Left cardiac atrium (tissue), 4 donors: ENCODE measurements at regions not wholly inside any gene's neighbourhood (a gene's known extent, or its start where the extent isn't known, plus 50 kb on each side); places are given as distances from the start of the nearest gene placed in this dataset.

Experiments
- ATAC-seq, 2 donors: fragments of 200-7000 bp; cut with Tn5 transposase; one replicate each; pipeline ENCODE4 v1.9.1; 2020; ENCODE audit warnings: mild to moderate bottlenecking in 2 of 2, moderate library complexity in 2 of 2
- DNase-seq: peaks from one replicate; pipeline ENCODE4 v3.0.0-alpha.2; 2020
- intact Hi-C, 2 donors: fragments of 100-400 bp; cut with DNase I; formaldehyde crosslinking; loops; one replicate each; pipeline versions ENCODE4 v1.14.1 to v1.15.1; 2022 to 2023
- microRNA-seq, 2 donors: library from miRNA; unstranded; fragments of <30 nt; microRNA quantifications; one replicate each; pipeline ENCODE4 v1.2.0, GENCODE V29; 2020
- donor health status: DM: no; HTN: yes; CAD: no.
- donor health status: DM: no; HTN: yes; CAD: no; lungs with severe emphysema.
- donor health status: DM: yes; HTN: yes; CAD: no.
- donor health status: Dilated cardiomyopathy.

DNA sequence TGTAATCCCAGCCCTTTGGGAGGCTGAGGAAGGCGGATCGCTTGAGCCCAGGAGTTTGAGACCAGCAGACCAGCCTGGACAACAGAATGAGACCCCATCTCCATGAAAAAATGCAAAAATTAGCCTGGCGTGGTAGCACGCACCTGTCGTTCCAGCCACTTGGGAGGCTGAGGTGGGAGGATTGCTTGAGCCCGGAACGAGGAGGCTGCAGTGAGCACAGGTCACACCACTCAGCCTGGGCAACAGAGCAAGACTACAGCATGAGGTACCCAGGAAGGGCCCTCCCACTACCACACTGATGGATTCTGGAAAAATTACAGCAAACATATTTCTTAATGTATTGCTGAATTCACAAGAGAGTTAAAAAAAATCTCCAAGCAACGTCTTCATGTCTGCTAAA lies 56.3 kb upstream of the HPCAL1 start:
- intact Hi-C loops = no loop called here
- DNase-seq (no peak), ATAC-seq (no peak)

DNA sequence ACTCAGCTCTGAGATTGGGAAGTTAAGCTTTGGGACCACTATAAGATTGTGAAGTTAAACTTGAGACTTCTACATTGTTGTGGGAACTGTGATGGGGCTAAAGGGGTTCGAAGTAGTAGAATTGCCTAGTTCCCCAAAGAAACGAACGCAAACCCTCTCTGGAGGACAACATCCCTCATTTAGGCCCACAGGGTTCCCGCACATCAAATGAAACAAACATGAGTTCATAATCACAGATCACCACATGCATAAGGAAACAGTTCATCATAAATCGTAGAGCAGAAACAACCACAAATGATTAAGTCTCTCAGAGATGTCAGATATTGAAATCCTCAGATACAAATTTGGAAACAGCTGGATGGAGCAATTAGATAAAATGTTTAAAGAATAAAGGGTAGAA lies 55.9 kb upstream of the HPCAL1 start:
- no peak for ATAC-seq
- DNase-seq = no peak
- intact Hi-C loops = no loop called here

DNA sequence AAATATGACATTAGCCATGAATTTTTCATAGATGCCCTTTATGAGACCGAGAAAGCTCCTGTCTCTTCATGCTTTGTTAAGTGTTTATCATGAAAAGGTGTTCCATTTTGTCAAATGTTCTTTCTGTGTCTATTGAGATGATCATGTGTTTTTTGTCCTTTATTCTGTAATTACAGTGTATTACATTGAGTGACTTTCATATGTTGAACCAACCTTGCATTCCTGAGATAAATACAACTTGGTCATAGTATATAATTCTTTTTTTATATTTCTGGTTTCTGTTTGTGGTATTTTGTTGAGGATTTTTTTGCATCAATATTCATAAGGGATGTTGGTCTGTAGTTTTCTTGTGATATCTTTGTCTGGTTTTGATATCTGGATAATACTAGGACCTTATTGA lies 52.9 kb upstream of the HPCAL1 start:
- ATAC-seq (no peak), DNase-seq (no peak)
- intact Hi-C loops = no loop called here

DNA sequence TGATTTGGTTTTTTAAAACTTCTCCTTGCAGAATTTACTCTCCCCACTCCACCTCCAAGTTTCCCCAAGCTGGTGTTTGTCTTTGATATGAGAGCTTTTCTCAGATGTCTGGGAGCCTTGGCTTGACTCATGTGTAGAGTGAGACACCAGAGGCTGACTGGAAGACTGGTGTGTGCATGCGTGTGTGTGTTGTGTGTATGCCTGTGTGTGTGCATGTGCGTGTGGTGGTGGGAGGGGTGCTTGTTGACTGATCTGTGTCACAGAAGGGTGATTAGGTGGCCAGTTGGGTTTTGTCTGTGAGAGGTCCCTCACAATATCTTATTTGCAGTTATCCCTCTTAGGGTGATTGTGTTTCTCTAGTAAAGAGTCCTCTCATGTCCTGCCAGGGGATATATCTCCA lies 50.5 kb upstream of the HPCAL1 start:
- intact Hi-C loops = no loop called here
- DNase-seq (no peak), ATAC-seq (no peak)

DNA sequence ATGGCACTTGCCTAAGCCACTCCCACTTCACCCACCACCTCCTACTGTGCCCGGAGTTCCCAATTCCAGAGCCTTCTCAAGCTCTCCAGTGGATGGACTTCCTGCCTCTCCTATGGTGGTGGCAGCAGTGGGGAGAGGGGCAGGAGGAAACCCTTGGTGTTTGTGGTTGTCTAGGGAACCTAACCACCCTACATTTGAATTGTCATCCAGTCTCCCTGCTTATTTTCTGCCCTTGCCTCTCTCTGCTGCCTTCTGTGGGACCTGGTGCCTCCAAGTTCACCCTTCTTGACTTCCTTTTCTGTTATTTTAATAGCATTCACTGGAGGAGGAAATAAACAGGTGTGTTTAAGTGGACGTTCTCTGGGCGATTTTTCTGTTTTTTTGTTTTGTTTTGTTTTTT lies 50.0 kb upstream of the HPCAL1 start:
- ATAC-seq = no peak
- intact Hi-C loops = no loop called here
- peak; percentile 2 for DNase-seq

Small RNA genes lying in the stretch of these regions (microRNA-seq; reads per million reads assigned to microRNA genes)
- gene MIR4261 = 0 reads per million in 2 donors
